Progenitor cell of endocrine pancreas (in vitro differentiated cells): ENCODE measurements at regions not wholly inside any gene's neighbourhood (a gene's known extent, or its start where the extent isn't known, plus 50 kb on each side); places are given as distances from the start of the nearest gene placed in this dataset.

Experiments
- DNase-seq: peaks from one replicate; pipeline ENCODE4 v3.0.0; 2021; ENCODE audit warnings: low spot score; ENCODE audit not compliant: unreplicated experiment
- H3K27ac Mint-ChIP-seq: 2 replicates; pipeline ENCODE4 v1.8.0; 2021; ENCODE audit warnings: mild to moderate bottlenecking, moderate library complexity, mixed read lengths
- H3K27me3 Mint-ChIP-seq: 2 replicates; pipeline ENCODE4 v1.8.0; 2021; ENCODE audit warnings: mixed read lengths
- H3K36me3 Mint-ChIP-seq: 2 replicates; pipeline ENCODE4 v1.8.0; 2022; ENCODE audit warnings: mixed read lengths; ENCODE audit not compliant: insufficient read depth
- H3K4me1 Mint-ChIP-seq: 2 replicates; pipeline ENCODE4 v1.8.0; 2021; ENCODE audit warnings: low read depth, mixed read lengths
- H3K4me3 Mint-ChIP-seq: 2 replicates; pipeline ENCODE4 v1.8.0; 2021; ENCODE audit warnings: low read depth, mild to moderate bottlenecking, moderate library complexity, mixed read lengths
- H3K9me3 Mint-ChIP-seq: 2 replicates; pipeline ENCODE4 v1.8.0; 2021; ENCODE audit warnings: low read depth, mixed read lengths
- CTCF ChIP-seq: fragments of 200-600 bp; sonication (generic); IDR thresholded peaks from one replicate; pipeline ENCODE4 v1.5.0; 2021; ENCODE audit warnings: antibody characterized with exemption, mild to moderate bottlenecking; ENCODE audit not compliant: unreplicated experiment

- no peak for TF ChIP-seq CTCF
- H3K4me3 Mint-ChIP-seq: no peak overlapping the region
Measured at GRCh38 chr11:95294701-95295100, 63.7 kb upstream of the SESN3 start.

GRCh38 chr11:95293116-95293515, 62.1 kb upstream of the SESN3 start:
- Mint-ChIP-seq H3K27ac (no peak overlapping the region), H3K36me3 (no peaks in the 10 kb centered on the region), H3K27me3 (no peaks in the 10 kb centered on the region), H3K4me3 (no peak overlapping the region), H3K4me1 (peaks cover 17% of the 10 kb centered on the region), H3K9me3 (no peaks in the 10 kb centered on the region)
- no peak for TF ChIP-seq CTCF
- DNase-seq: no peak

More at GRCh38 chr11:95294701-95295100, 63.7 kb upstream of the SESN3 start:
- Mint-ChIP-seq H3K27me3 (no peaks in the 10 kb centered on the region), H3K9me3 (no peaks in the 10 kb centered on the region), H3K36me3 (no peaks in the 10 kb centered on the region), H3K27ac (no peak overlapping the region), H3K4me1 (peaks cover 27% of the 10 kb centered on the region)
- DNase-seq: no peak

- no peak for DNase-seq
- Mint-ChIP-seq H3K4me3 (no peak overlapping the region), H3K4me1 (peaks cover 11% of the 10 kb centered on the region), H3K27me3 (no peaks in the 10 kb centered on the region), H3K36me3 (no peaks in the 10 kb centered on the region), H3K27ac (no peak overlapping the region), H3K9me3 (no peaks in the 10 kb centered on the region)
- no peak for TF ChIP-seq CTCF
Measured at GRCh38 chr11:95291946-95292345, 60.9 kb upstream of the SESN3 start.

GRCh38 chr11:95289378-95290101, 58.5 kb upstream of the SESN3 start:
- no peaks in the 10 kb centered on the region for H3K36me3 Mint-ChIP-seq
- peaks cover 1% of the 10 kb centered on the region for H3K4me1 Mint-ChIP-seq
- no peak for TF ChIP-seq CTCF
- DNase-seq: no peak
- peaks cover 4% of the 10 kb centered on the region for H3K9me3 Mint-ChIP-seq
- no peak overlapping the region for H3K27ac Mint-ChIP-seq
- H3K27me3 Mint-ChIP-seq: no peaks in the 10 kb centered on the region
- H3K4me3 Mint-ChIP-seq: no peak overlapping the region

GRCh38 chr11:95284057-95285052, 53.4 kb upstream of the SESN3 start:
- H3K4me1 Mint-ChIP-seq: peaks cover 35% of the 10 kb centered on the region
- H3K4me3 Mint-ChIP-seq: no peak overlapping the region
- H3K27ac Mint-ChIP-seq: no peak overlapping the region
- TF ChIP-seq CTCF: no peak
- DNase-seq: no peak
- no peaks in the 10 kb centered on the region for H3K36me3 Mint-ChIP-seq
- no peaks in the 10 kb centered on the region for H3K27me3 Mint-ChIP-seq
- H3K9me3 Mint-ChIP-seq: peaks cover 4% of the 10 kb centered on the region
